HL-60 (cell line): ENCODE measurements at regions not wholly inside any gene's neighbourhood (a gene's known extent, or its start where the extent isn't known, plus 50 kb on each side); places are given as distances from the start of the nearest gene placed in this dataset.

Source experiments
- CTCF ChIP-seq: IDR thresholded peaks from one replicate; pipeline ENCODE4 v1.5.1; 2011; ENCODE audit warnings: low read length, control low read depth, inconsistent platforms; ENCODE audit not compliant: insufficient read depth
- GABPA ChIP-seq: IDR thresholded peaks from 2 replicates; pipeline ENCODE4 v1.6.1; 2012; ENCODE audit warnings: low read depth
- POLR2AphosphoS5 ChIP-seq: IDR thresholded peaks from 2 replicates; pipeline ENCODE4 v1.6.1; 2012; ENCODE audit warnings: low read depth
- SPI1 ChIP-seq: IDR thresholded peaks from 2 replicates; pipeline ENCODE4 v1.6.1; 2012; ENCODE audit warnings: low read depth, mild to moderate bottlenecking, borderline replicate concordance

- TF ChIP-seq CTCF (no peak), GABPA (no peak), SPI1 (no peak), POLR2AphosphoS5 (no peak)
Measured at GRCh38 chrX:134745636-134746409, 51.2 kb downstream of the PABIR2 start.
